HK-2 (cell line): ENCODE measurements at regions not wholly inside any gene's neighbourhood (a gene's known extent, or its start where the extent isn't known, plus 50 kb on each side); places are given as distances from the start of the nearest gene placed in this dataset.

Experiments used
- DNase-seq: peaks from one replicate; pipeline ENCODE4 v3.0.0-alpha.2; 2018; ENCODE audit not compliant: unreplicated experiment

- no peak for DNase-seq
Observed at GRCh38 chr12:91356405-91356804, 173.8 kb upstream of the DCN start.

GRCh38 chr12:91355150-91356006 lies 172.8 kb upstream of the DCN start:
- peak; percentile 54 for DNase-seq

GRCh38 chr12:91353266-91353665 lies 170.6 kb upstream of the DCN start:
- no peak for DNase-seq

GRCh38 chr12:91349476-91349875 lies 166.9 kb upstream of the DCN start:
- DNase-seq, result no peak

GRCh38 chr12:91347481-91348214 lies 165.0 kb upstream of the DCN start:
- DNase-seq, result no peak

GRCh38 chr12:91346827-91347226 lies 164.2 kb upstream of the DCN start:
- no peak for DNase-seq

- DNase-seq, result no peak
Observed at GRCh38 chr12:91344408-91344807, 161.8 kb upstream of the DCN start.

- DNase-seq, result no peak
Observed at GRCh38 chr12:91343010-91343409, 160.4 kb upstream of the DCN start.

GRCh38 chr12:91339106-91339505 lies 156.5 kb upstream of the DCN start:
- DNase-seq, result no peak

GRCh38 chr12:91335699-91336098 lies 153.1 kb upstream of the DCN start:
- DNase-seq, result no peak

- DNase-seq, result no peak
Observed at GRCh38 chr12:91333966-91334365, 151.3 kb upstream of the DCN start.

- DNase-seq, result no peak
Observed at GRCh38 chr12:91332302-91332701, 149.7 kb upstream of the DCN start.

- DNase-seq, result no peak
Observed at GRCh38 chr12:91331371-91331770, 148.8 kb upstream of the DCN start.

- no peak for DNase-seq
Observed at GRCh38 chr12:91328451-91328850, 145.8 kb upstream of the DCN start.

- no peak for DNase-seq
Observed at GRCh38 chr12:91327889-91328288, 145.3 kb upstream of the DCN start.

GRCh38 chr12:91327131-91327530 lies 144.5 kb upstream of the DCN start:
- no peak for DNase-seq

- peak; percentile 16 for DNase-seq
Observed at GRCh38 chr12:91326058-91327027, 143.7 kb upstream of the DCN start.

GRCh38 chr12:91320999-91321398 lies 138.4 kb upstream of the DCN start:
- no peak for DNase-seq

GRCh38 chr12:91319071-91319760 lies 136.6 kb upstream of the DCN start:
- no peak for DNase-seq

- DNase-seq, result no peak
Observed at GRCh38 chr12:91317306-91317705, 134.7 kb upstream of the DCN start.

- DNase-seq, result no peak
Observed at GRCh38 chr12:91316907-91317269, 134.3 kb upstream of the DCN start.
